Left lung (tissue), 4 donors: ENCODE measurements at regions not wholly inside any gene's neighbourhood (a gene's known extent, or its start where the extent isn't known, plus 50 kb on each side); places are given as distances from the start of the nearest gene placed in this dataset.

Source experiments
- ATAC-seq: fragments of 200-7000 bp; cut with Tn5 transposase; one replicate; pipeline ENCODE4 v1.9.1; 2020; ENCODE audit warnings: moderate library complexity
- DNase-seq, 4 donors: peaks; one replicate each; pipeline ENCODE4 v3.0.0-alpha.2; 2013 to 2020
- H3K27ac ChIP-seq, 2 donors: fragments of 200-600 bp; sonication (generic) in 1 of 2; one replicate each; pipeline versions ENCODE4 v1.5.0 to v1.8.0; 2020 to 2021
- H3K27me3 ChIP-seq, 2 donors: fragments of 200-600 bp; sonication (generic) in 1 of 2; one replicate each; pipeline versions ENCODE4 v1.5.0 to v1.8.0; 2020 to 2021
- H3K36me3 ChIP-seq, 2 donors: fragments of 200-600 bp; sonication (generic) in 1 of 2; one replicate each; pipeline versions ENCODE4 v1.5.0 to v1.8.0; 2020 to 2021
- H3K4me1 ChIP-seq, 2 donors: fragments of 200-600 bp; one replicate each; pipeline ENCODE4 v1.8.0; 2021
- H3K4me3 ChIP-seq, 2 donors: fragments of 200-600 bp; sonication (generic) in 1 of 2; one replicate each; pipeline versions ENCODE4 v1.5.0 to v1.8.0; 2020 to 2021; ENCODE audit warnings: mild to moderate bottlenecking in 1 of 2
- H3K9me3 ChIP-seq, 2 donors: fragments of 200-600 bp; sonication (generic) in 1 of 2; one replicate each; pipeline versions ENCODE4 v1.5.0 to v1.8.0; 2020 to 2021
- CTCF ChIP-seq, 2 donors: fragments of 200-600 bp; sonication (generic) in 1 of 2; IDR thresholded peaks; one replicate each; pipeline versions ENCODE4 v1.5.0 to v1.8.0; 2021; ENCODE audit warnings: antibody characterized with exemption in 2 of 2
- intact Hi-C, 2 donors: fragments of 100-400 bp; cut with DNase I; formaldehyde crosslinking; loops; one replicate each; pipeline versions ENCODE4 v1.11.2 to v1.14.2; 2022
- donor health status: DM: no; HTN: yes; CAD: no.
- donor health status: DM: no; HTN: no; CAD: no.

- Histone ChIP-seq H3K4me3 (no peak overlapping the region), H3K4me1 (no peaks in the 10 kb centered on the region), H3K27ac (no peak overlapping the region), H3K27me3 (peaks cover 0 to 33% of the 10 kb centered on the region in 2 donors), H3K9me3 (no peaks in the 10 kb centered on the region), H3K36me3 (no peaks in the 10 kb centered on the region)
- ATAC-seq, result no peak
- no peak for DNase-seq
- intact Hi-C loops, result no loop called here
- TF ChIP-seq CTCF (IDR thresholded peaks at IDR 0.05), result no peak
Observed at GRCh38 chr10:129335396-129335795, 131.6 kb upstream of the MGMT start.

DNA sequence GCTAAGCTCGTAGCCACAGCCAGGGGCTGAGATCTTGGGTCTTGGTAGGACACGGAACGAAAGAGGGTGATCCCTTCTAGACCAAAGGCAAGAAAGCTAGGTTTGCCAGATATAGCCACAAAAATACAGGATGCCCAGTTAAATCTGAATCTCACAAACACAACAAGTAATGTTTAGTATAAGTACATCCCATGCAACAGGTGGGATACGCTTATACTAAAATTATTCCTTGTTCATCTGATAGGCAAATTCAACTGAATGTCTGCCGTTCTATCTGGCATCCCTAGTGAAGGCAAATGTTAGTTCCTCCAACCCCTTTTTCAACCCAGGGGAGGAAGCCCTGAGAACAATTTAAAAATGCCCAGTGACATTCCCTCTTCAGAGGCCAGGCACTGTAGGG, 131.1 kb upstream of the MGMT start:
- no peak for TF ChIP-seq CTCF (IDR thresholded peaks at IDR 0.05)
- no peak for ATAC-seq

DNA sequence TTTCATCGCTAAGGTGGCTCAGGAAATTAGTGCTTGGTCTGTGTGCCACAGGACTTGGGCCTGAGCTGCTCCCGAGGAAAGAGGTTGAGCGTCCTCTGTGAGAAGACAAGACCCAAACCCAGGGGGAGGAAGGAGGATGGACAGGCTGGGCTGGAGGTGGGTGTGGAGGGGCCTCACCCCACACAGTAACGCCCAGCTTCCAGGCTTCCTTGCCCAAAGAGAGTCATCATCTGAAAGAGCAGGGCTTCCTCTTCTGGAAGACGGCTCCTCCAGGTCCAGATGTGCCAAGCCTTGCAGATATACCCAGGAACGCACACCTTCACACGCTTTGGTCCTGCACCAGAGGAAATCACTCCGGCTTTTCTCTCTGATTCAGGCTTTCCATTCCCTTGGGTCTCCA, 127.8 kb upstream of the MGMT start:
- intact Hi-C loops, result no loop called here
- H3K9me3 ChIP-seq, result no peaks in the 10 kb centered on the region
- no peak overlapping the region for H3K4me3 ChIP-seq
- H3K27ac ChIP-seq, result no peak overlapping the region
- ATAC-seq (no peak), DNase-seq (no peak)
- TF ChIP-seq CTCF (IDR thresholded peaks at IDR 0.05), result no peak
- H3K4me1 ChIP-seq, result no peaks in the 10 kb centered on the region
- peaks cover 0 to 6% of the 10 kb centered on the region in 2 donors for H3K27me3 ChIP-seq
- H3K36me3 ChIP-seq, result no peaks in the 10 kb centered on the region

More for the DNA sequence above, 131.1 kb upstream of the MGMT start:
- no peak for DNase-seq
- Histone ChIP-seq H3K4me3 (no peak overlapping the region), H3K27ac (no peak overlapping the region), H3K36me3 (no peaks in the 10 kb centered on the region), H3K27me3 (peaks cover 0 to 31% of the 10 kb centered on the region in 2 donors), H3K4me1 (no peaks in the 10 kb centered on the region), H3K9me3 (no peaks in the 10 kb centered on the region)
- intact Hi-C loops, result no loop called here

DNA sequence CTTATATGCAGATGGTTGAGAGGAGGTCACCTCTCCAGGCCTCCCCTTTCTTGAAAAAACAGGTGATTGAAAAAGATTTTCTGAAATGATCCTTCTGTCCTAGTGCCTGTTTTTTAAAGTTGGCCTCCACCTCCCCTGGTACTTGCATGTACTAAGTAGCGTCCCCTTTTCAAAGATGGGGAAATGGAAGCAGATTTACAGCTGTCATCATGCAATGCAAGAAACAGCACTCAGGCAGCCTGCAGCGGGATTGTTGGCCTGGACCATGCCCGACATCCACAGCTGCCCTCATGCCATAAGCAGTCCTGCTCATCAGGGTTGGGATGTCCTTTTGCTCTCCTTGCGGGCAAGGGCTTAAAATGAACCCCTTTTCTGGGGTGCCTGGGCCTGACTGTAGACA, 127.2 kb upstream of the MGMT start:
- no peak overlapping the region for H3K27ac ChIP-seq
- H3K27me3 ChIP-seq, result no peaks in the 10 kb centered on the region
- H3K4me1 ChIP-seq, result no peaks in the 10 kb centered on the region
- no peak for TF ChIP-seq CTCF (IDR thresholded peaks at IDR 0.05)
- no peak for ATAC-seq
- no peak for DNase-seq
- no peaks in the 10 kb centered on the region for H3K9me3 ChIP-seq
- intact Hi-C loops, result no loop called here
- no peaks in the 10 kb centered on the region for H3K36me3 ChIP-seq
- no peak overlapping the region for H3K4me3 ChIP-seq

GRCh38 chr10:129341087-129341486, 126.0 kb upstream of the MGMT start:
- intact Hi-C loops, result no loop called here
- no peak for ATAC-seq
- Histone ChIP-seq H3K36me3 (no peaks in the 10 kb centered on the region), H3K4me3 (no peak overlapping the region), H3K27ac (no peak overlapping the region), H3K4me1 (no peaks in the 10 kb centered on the region), H3K9me3 (no peaks in the 10 kb centered on the region), H3K27me3 (peaks cover 0 to 4% of the 10 kb centered on the region in 2 donors)
- no peak for TF ChIP-seq CTCF (IDR thresholded peaks at IDR 0.05)
- no peak for DNase-seq
